ENCODE measurements at regions not wholly inside any gene's neighbourhood (a gene's known extent, or its start where the extent isn't known, plus 50 kb on each side); places are given as distances from the start of the nearest gene placed in this dataset.

- TF ChIP-seq CTCF (IDR thresholded peaks at IDR 0.05; ENCODE audit: low read depth, low read length): no peak
- no peaks in the 10 kb centered on the region for H3K36me3 ChIP-seq
- no peak overlapping the region for H3K27ac ChIP-seq
- no peak for DNase-seq
- H3K4me3 ChIP-seq (ENCODE audit: low read depth, low read length): no peak overlapping the region
- H3K9me3 ChIP-seq (ENCODE audit: severe bottlenecking): no peaks in the 10 kb centered on the region
- no peaks in the 10 kb centered on the region for H3K27me3 ChIP-seq (ENCODE audit: insufficient read depth, low read depth, severe bottlenecking)
These were observed 228.9 kb upstream of the CD180 start for GRCh38 chr5:67425514-67425913.

GRCh38 chr5:67417839-67418238 lies 221.2 kb upstream of the CD180 start:
- Histone ChIP-seq H3K4me3 (ENCODE audit: low read depth, low read length) (no peak overlapping the region), H3K36me3 (no peaks in the 10 kb centered on the region), H3K27me3 (ENCODE audit: insufficient read depth, low read depth, severe bottlenecking) (no peaks in the 10 kb centered on the region), H3K9me3 (ENCODE audit: severe bottlenecking) (no peaks in the 10 kb centered on the region), H3K27ac (no peak overlapping the region)
- DNase-seq: no peak
- no peak for TF ChIP-seq CTCF (IDR thresholded peaks at IDR 0.05; ENCODE audit: low read depth, low read length)

GRCh38 chr5:67416986-67417385 lies 220.4 kb upstream of the CD180 start:
- H3K4me3 ChIP-seq (ENCODE audit: low read depth, low read length): no peak overlapping the region

GRCh38 chr5:67416133-67416937 lies 219.7 kb upstream of the CD180 start:
- no peak for TF ChIP-seq CTCF (IDR thresholded peaks at IDR 0.05; ENCODE audit: low read depth, low read length)
- no peak overlapping the region for H3K27ac ChIP-seq
- H3K4me3 ChIP-seq (ENCODE audit: low read depth, low read length): no peak overlapping the region
- H3K36me3 ChIP-seq: no peaks in the 10 kb centered on the region
- H3K9me3 ChIP-seq (ENCODE audit: severe bottlenecking): no peaks in the 10 kb centered on the region
- H3K27me3 ChIP-seq (ENCODE audit: insufficient read depth, low read depth, severe bottlenecking): no peaks in the 10 kb centered on the region
- DNase-seq: no peak

More at GRCh38 chr5:67416986-67417385, 220.4 kb upstream of the CD180 start:
- TF ChIP-seq CTCF (IDR thresholded peaks at IDR 0.05; ENCODE audit: low read depth, low read length): no peak
- Histone ChIP-seq H3K27me3 (ENCODE audit: insufficient read depth, low read depth, severe bottlenecking) (no peaks in the 10 kb centered on the region), H3K27ac (no peak overlapping the region), H3K9me3 (ENCODE audit: severe bottlenecking) (no peaks in the 10 kb centered on the region), H3K36me3 (no peaks in the 10 kb centered on the region)
- no peak for DNase-seq

GRCh38 chr5:67414712-67415111 lies 218.1 kb upstream of the CD180 start:
- no peak overlapping the region for H3K27ac ChIP-seq
- H3K4me3 ChIP-seq (ENCODE audit: low read depth, low read length): no peak overlapping the region
- H3K9me3 ChIP-seq (ENCODE audit: severe bottlenecking): no peaks in the 10 kb centered on the region
- no peak for TF ChIP-seq CTCF (IDR thresholded peaks at IDR 0.05; ENCODE audit: low read depth, low read length)
- H3K36me3 ChIP-seq: no peaks in the 10 kb centered on the region
- no peaks in the 10 kb centered on the region for H3K27me3 ChIP-seq (ENCODE audit: insufficient read depth, low read depth, severe bottlenecking)
- no peak for DNase-seq

GRCh38 chr5:67413721-67414120 lies 217.1 kb upstream of the CD180 start:
- no peak overlapping the region for H3K4me3 ChIP-seq (ENCODE audit: low read depth, low read length)
- no peaks in the 10 kb centered on the region for H3K36me3 ChIP-seq
- TF ChIP-seq CTCF (IDR thresholded peaks at IDR 0.05; ENCODE audit: low read depth, low read length): no peak
- DNase-seq: no peak
- H3K27me3 ChIP-seq (ENCODE audit: insufficient read depth, low read depth, severe bottlenecking): no peaks in the 10 kb centered on the region
- H3K9me3 ChIP-seq (ENCODE audit: severe bottlenecking): no peaks in the 10 kb centered on the region
- H3K27ac ChIP-seq: no peak overlapping the region

Data from WERI-Rb-1 (cell line).